Fibroblast of skin of back (primary cell): ENCODE measurements at regions not wholly inside any gene's neighbourhood (a gene's known extent, or its start where the extent isn't known, plus 50 kb on each side); places are given as distances from the start of the nearest gene placed in this dataset.
"Not testable (repeated sequence)": the region's sequence is repeated elsewhere in the genome, so short reads cannot be mapped to it uniquely, and the experiment has no call there.

Experiments
- DNase-seq: peaks from one replicate; pipeline ENCODE4 v3.0.0-alpha.2; 2013

DNA sequence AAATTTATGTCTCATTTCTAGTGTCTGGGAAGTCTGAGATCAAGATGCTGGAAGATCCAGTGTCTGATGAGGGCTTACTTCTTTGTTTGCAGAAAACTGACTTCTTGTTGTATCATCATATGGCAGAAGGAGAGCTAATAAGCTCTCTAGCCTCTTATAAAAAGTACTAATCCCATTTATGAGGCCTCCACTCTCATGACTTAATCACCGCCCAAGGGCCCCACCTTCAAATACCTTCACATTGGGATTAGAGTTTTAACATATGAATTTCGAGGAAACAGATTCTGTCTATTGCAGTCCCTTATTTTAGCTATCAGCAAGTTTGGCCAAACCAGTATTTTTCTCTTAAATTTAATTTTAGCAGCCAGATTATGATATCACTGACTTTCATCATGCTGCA, 150.2 kb upstream of the TMPRSS15 start:
- no peak for DNase-seq

DNA sequence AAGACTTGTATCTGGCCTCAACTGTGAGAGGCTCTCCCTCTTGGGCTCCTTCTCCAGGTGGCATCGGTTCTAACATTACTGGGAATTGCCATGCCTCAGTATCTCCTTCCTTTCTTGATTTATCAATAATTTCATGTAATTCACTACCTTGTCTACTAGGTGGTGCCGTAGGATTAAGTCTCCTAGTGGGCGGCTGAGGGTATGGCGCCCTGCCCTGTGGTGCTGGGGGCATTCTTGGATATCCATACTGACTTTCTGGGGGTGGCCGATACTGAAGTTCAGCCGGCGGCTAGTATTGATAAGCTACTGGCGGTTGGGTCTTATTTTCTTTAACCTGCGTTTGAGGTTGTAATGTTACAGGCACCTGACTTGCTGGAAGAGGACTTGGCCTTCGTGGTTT, 164.2 kb upstream of the TMPRSS15 start:
- not testable (repeated sequence) for DNase-seq

DNA sequence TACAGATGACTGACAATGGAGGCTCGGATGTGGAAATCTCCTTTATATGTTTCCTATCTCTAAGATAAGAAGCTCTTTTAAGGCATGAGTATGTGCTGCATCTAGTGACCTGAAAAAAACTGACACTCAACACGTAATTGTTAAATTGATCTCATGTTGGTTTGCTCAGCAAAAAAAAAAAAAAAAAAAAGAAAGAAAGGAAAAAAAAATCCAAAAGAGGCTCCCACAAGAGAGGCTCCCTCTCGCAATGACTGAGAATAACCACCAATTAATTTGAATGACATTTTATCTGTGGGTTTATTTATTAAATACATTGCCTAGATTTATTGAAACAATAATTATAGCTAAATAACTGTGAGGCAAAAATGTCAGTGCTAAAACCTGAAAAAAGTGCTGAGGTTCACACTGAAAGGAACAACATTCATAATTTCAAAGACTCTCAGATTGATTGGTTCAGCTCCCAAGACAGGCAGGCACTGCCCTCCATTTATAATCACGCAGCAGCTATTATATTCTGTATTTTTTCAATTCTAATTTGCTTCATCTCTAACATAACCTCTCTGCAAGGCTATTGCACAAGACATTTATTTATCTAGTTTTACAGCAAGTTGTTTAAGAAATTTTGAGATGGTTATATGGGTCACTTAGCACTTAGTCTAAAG, 184.5 kb upstream of the TMPRSS15 start:
- DNase-seq, result no peak

DNA sequence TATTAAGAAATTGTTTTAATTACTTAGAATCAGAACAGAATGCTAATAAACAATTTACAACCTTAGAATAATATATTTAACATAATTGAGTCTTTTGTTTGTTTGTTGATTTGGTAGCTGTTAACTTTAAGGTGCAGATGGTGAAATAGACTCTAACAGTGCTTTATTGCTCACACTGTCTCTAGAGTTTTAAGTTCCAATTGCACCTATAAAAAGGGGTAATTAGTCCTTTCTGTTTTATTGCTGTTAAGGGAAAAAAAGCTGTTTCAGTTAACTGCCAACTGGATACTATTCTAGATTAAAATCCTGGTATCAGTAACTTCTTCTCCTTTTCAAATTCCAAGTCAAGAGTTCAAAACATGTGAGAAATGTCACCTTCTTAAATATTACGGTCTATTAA, 197.6 kb upstream of the TMPRSS15 start:
- no peak for DNase-seq

DNA sequence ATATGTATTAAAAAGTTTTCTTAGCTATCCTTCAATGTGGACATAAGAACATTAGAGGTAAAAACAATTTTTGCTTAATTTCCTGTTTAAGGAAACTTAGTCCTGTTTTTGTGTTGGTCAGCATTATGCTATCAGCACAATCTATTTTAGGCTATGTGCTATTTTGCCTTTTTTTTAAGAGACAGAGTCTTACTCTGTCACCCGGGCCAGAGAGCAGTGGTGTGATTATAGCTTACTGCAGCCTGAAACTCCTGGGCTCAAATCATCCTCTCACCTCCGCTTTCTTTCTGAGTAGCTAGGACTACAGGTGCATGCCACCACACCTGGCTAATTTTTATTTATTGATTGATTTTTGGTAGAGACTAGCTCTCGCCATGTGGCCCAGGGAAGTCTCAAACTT, 199.1 kb upstream of the TMPRSS15 start:
- no peak for DNase-seq

DNA sequence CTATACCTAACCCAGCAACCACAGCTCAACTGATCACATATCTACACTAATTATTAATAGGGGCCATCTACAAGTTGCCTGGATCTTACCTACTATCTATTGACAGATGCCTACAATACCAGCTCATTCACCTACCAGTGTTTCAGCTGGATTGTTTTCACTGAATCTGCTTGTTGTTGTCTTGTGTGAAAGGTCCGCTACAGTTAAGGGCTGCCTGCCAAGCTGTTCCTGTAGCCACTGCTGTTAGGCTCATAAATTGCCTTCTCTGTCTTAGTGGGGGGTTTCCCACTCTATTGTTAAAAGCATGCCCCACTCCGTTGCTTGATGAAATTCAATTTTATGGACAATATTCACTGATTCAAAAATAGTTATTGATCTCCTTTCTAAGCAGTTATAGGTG, 199.7 kb upstream of the TMPRSS15 start:
- DNase-seq, result no peak

- no peak for DNase-seq
Measured at GRCh38 chr21:18603980-18604379, 200.4 kb upstream of the TMPRSS15 start.

DNA sequence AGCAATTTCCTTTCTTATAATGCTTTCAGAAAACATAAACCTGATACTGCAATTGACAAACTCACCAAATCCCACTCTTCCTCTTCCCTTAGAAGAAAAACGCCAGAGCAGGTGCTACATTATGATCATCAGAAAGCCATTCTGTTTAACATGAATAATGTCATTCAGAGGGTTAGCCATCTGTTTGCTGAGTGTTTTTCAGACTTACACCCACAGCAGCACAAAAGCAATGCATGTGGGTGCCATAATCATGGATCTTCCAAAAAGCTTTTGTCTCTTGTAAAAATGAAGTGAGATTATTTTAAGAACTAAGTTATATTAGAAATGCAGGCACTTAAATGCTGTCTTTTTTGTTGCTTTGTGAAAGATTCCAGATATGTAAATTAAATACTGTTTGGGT, 204.6 kb upstream of the TMPRSS15 start:
- no peak for DNase-seq

DNA sequence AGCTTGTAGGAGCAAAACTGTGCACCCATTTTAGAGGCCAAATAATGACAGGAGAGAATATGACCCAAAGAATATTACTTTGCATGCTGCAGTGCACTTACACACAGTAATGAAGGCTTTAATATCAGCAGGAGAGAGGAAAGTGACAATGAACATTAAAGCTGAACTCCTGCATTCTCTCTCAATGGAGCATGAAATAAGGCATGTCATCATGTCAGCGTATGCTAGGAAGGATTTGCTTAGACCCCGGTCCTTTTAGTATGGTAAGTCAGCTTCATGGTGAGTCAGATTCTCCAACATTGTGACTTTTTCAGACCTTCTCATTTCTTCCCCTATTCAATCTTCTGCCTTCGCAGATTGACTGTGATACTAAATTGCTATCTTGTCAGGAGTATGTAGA, 210.7 kb upstream of the TMPRSS15 start:
- no peak for DNase-seq

DNA sequence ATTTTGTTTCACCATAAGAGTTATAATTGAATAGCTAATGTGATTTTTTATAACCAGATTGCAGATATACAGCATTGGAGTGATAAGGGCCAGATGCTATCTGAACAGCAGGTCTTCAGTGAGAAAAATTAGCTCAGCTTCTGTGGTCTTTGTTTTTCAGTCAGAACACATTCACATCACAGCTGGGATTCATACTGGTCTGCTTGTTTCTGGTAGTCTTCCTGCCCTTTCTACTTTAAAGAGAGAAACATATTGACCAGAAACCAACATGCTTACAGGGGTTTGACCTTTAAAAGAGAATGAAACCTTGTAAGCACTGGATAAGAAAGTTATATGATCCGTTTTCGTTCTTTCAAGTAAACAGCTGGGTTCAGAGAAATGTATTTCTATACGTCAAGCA, 213.7 kb upstream of the TMPRSS15 start:
- DNase-seq, result no peak

DNA sequence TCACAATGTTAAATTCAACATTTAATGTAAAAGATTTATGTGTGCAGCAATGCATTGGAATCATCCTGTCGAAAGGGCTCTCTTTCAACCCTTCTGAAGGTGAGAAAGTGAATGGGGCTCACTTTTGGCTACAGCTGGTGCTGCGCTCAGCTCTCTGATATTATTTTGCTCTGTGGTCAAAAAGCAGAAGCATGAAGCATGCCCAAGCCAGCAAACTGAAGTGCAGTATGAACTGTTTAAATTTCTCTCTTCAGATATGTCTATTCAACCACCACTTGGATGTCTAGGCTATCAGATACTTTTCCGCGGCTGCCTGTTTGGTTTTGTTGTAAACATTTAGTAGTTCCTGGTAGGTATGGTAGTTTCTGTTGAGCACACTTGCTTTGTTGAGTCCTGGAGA, 216.9 kb upstream of the TMPRSS15 start:
- DNase-seq, result no peak

GRCh38 chr21:18622383-18622782, 218.8 kb upstream of the TMPRSS15 start:
- DNase-seq, result no peak

- peak; percentile 23 for DNase-seq
Measured at GRCh38 chr21:18630446-18630845, 226.9 kb upstream of the TMPRSS15 start.

GRCh38 chr21:18636897-18637296, 233.3 kb upstream of the TMPRSS15 start:
- no peak for DNase-seq

DNA sequence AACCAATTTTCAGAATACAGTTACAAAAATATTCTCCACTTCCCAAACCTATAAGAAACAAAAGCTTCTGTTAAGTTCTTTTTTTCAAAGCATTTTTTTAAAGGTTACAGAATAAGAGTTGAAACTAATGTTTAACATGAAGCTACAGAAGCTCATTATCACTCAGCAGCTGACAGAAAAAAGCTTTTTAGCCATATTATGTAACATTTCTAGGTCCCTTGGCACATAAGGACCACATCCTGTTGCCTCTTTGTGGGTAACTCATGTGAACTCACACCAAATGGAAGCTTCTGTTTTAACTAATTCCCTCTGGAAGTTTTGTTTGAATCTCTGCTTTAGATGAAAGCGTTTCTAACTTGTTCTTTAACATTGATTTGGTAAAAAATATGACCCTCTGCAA, 242.5 kb upstream of the TMPRSS15 start:
- no peak for DNase-seq

DNA sequence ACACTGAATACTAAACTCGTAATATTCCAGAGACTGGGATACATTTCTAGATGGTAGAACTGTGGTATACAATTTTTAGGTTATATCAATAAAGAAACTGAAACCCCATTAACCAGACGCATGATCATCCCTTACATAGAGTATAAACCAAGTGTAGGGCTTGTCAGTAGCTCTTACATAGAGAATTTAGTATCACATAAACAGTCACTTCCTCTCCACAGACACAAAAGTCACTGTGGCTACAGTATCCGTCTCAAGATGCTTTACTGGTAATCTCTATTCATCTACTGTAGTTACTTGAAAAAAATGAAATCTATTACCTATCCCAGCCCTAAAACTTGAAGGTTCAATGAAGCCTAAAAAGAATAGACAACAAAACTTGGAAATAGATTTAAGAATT, 252.3 kb upstream of the TMPRSS15 start:
- no peak for DNase-seq

- DNase-seq, result no peak
Measured at GRCh38 chr21:18661842-18662241, 258.3 kb upstream of the TMPRSS15 start.

GRCh38 chr21:18663663-18664062, 260.1 kb upstream of the TMPRSS15 start:
- no peak for DNase-seq

GRCh38 chr21:18666725-18667124, 263.1 kb upstream of the TMPRSS15 start:
- no peak for DNase-seq

- DNase-seq, result no peak
Measured at GRCh38 chr21:18673789-18674188, 270.2 kb upstream of the TMPRSS15 start.

GRCh38 chr21:18677632-18678031, 274.0 kb upstream of the TMPRSS15 start:
- DNase-seq, result no peak

DNA sequence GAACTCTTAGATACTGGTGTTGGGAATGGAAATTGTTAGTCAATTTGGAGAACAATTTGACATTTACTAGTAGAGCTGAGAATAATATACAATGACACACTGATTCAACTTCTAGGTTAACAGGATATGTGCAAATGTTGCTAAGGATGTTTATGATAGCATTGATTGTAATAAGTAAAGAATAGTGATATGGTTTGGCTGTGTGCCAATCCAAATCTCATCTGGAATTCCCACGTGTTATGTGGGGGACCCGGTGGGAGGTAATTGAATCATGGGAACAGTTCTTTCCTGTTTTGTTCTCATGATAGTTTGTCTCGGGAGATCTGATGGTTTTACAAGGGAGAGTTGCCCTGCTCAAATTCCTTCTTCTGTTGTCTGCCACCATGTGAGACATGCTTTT, 302.4 kb upstream of the TMPRSS15 start:
- no peak for DNase-seq

GRCh38 chr21:18711662-18712061, 308.1 kb upstream of the TMPRSS15 start:
- DNase-seq, result no peak

GRCh38 chr21:18715606-18716005, 312.0 kb upstream of the TMPRSS15 start:
- no peak for DNase-seq

GRCh38 chr21:18716578-18717138, 313.1 kb upstream of the TMPRSS15 start:
- DNase-seq, result no peak
